ENCODE measurements at regions not wholly inside any gene's neighbourhood (a gene's known extent, or its start where the extent isn't known, plus 50 kb on each side); places are given as distances from the start of the nearest gene placed in this dataset.

DNA sequence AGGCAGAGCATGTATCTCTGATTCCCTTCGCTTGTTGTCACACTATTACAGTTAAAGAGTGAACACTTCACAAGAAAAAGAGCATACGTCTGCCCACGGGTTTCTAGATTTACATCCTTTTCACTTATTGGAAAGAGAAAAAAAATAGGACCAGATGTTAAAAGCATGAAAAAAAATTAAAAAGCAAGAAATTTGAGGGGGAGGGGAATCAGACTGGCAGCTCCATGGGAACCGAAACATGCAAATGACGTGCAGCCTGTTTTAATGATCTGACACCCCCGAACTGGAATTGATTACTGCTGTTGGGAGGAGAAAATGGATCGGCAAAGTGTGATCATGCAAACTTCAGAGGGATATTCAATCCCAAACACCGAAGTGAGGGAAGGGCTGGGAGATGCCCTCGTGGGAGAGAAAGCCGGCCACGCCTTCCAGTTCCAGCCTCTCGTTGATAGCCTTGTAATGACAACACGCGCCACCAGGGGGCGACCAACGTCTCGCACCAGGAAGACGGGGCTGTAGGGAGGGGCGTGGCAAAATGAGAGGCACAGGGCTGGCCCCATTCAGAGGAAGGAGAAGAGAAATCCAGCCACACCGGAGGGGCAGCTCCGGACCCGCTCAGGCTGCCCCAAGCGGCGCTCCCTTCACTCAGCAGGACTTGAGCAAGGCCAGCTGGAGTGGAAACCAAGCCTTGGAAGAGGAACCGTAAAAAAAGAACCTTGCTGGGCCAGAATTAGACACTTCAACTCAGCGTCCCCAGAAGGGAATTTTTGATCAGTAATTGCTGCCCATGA, 53.8 kb upstream of the SYT13 start:
- no TSS peak for BruUV-seq (replicated peaks)
- Histone ChIP-seq H3K4me1 (ENCODE audit: control insufficient read depth, insufficient read depth, low read length) (no peaks in the 10 kb centered on the region), H2BK120ac (ENCODE audit: low read depth, low read length) (no peak overlapping the region), H3K4me2 (ENCODE audit: low read depth, low read length) (peak overlapping the region; percentile 37; the same call in 1 of the 2 replicates), H2AFZ (replicated peaks; ENCODE audit: low read length, poor library complexity) (peak overlapping the region; percentile 68), H2BK5ac (ENCODE audit: low read depth, low read length, poor library complexity, severe bottlenecking) (no peak overlapping the region), H3K9me1 (ENCODE audit: insufficient read depth, low read length) (no peaks in the 10 kb centered on the region), H3K27ac (ENCODE audit: insufficient read depth, low read length) (no peak overlapping the region), H4K20me1 (ENCODE audit: insufficient read depth, low read length) (no peaks in the 10 kb centered on the region), H3K9me3 (ENCODE audit: control insufficient read depth, insufficient read depth, low read length) (no peaks in the 10 kb centered on the region), H3K14ac (replicated peaks; ENCODE audit: low read depth, low read length) (no peak overlapping the region), H3K23ac (ENCODE audit: low read depth, low read length) (no peak overlapping the region), H3K79me1 (ENCODE audit: low read depth in 1 of 2, low read length in 2 of 2) (no peaks in the 10 kb centered on the region), H4K91ac (ENCODE audit: insufficient read depth, low read depth, low read length) (no peak overlapping the region), H2AK9ac (replicated peaks; ENCODE audit: low read depth, low read length, poor library complexity) (no peak overlapping the region), H3K36me3 (ENCODE audit: control insufficient read depth, insufficient read depth, low read length) (no peaks in the 10 kb centered on the region), H2BK15ac (ENCODE audit: low read depth, low read length) (no peak overlapping the region), H3K4me3 (ENCODE audit: insufficient read depth, low read depth, low read length) (no peak overlapping the region), H3K27me3 (ENCODE audit: control insufficient read depth, insufficient read depth, low read length) (peaks cover 5% of the 10 kb centered on the region), H3K18ac (ENCODE audit: low read depth, low read length) (no peak overlapping the region), H3K4ac (ENCODE audit: low read depth, low read length) (no peak overlapping the region), H2BK20ac (ENCODE audit: low read depth, low read length) (no peak overlapping the region), H3K9ac (ENCODE audit: low read depth, low read length) (no peak overlapping the region), H3K56ac (ENCODE audit: extremely low read depth, insufficient read depth, low read length) (no peak overlapping the region), H4K8ac (ENCODE audit: low read depth in 2 of 2, low read length in 2 of 2) (no peak overlapping the region), H4K5ac (ENCODE audit: low read depth, low read length) (no peak overlapping the region), H2AK5ac (ENCODE audit: low read depth, low read length) (no peak overlapping the region)
- WGBS, 2 experiments (ENCODE audit: extremely low coverage in 2 of 2, insufficient read length in 1 of 2): 26% methylated on average over 7 of the region's 26 CpGs; no CpG with 5 or more reads in 1 of the 2 experiments
- dilution Hi-C loops (cut with HindIII; ENCODE audit: low sequenced_read_pairs, unreplicated experiment) (no loop called here), intact Hi-C loops (cut with micrococcal nuclease) (loop anchor here (1.0 kb wide), 1 partner anchor 432 kb away; no protein-coding TSS in a partner anchor), in situ Hi-C loops (cut with MboI; ENCODE audit: low sequenced_read_pairs) (no loop called here)
- CTCF ChIA-PET: no interaction called here
- TF ChIP-seq RFX5 (IDR thresholded peaks at IDR 0.05; ENCODE audit: low read depth, low read length) (no peak), CEBPB (IDR thresholded peaks at IDR 0.05; ENCODE audit: low read depth, low read length) (no peak), SMC3 (IDR thresholded peaks at IDR 0.05; ENCODE audit: low read depth, low read length) (peak; percentile 59), RAD21 (IDR thresholded peaks at IDR 0.05; ENCODE audit: low read length) (peak; percentile 42)
- TF ChIP-seq, protein P1, sequence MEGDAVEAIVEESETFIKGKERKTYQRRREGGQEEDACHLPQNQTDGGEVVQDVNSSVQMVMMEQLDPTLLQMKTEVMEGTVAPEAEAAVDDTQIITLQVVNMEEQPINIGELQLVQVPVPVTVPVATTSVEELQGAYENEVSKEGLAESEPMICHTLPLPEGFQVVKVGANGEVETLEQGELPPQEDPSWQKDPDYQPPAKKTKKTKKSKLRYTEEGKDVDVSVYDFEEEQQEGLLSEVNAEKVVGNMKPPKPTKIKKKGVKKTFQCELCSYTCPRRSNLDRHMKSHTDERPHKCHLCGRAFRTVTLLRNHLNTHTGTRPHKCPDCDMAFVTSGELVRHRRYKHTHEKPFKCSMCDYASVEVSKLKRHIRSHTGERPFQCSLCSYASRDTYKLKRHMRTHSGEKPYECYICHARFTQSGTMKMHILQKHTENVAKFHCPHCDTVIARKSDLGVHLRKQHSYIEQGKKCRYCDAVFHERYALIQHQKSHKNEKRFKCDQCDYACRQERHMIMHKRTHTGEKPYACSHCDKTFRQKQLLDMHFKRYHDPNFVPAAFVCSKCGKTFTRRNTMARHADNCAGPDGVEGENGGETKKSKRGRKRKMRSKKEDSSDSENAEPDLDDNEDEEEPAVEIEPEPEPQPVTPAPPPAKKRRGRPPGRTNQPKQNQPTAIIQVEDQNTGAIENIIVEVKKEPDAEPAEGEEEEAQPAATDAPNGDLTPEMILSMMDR (conservative IDR thresholded peaks at IDR 0.05; ENCODE audit: low read depth, low read length): peak; percentile 74
- POLR2A ChIA-PET (ENCODE audit: unreplicated experiment): no interaction called here
- DNase-seq: peak; percentile 68
- ATAC-seq (ENCODE audit: low read depth): peak; percentile 100

Data from IMR-90 (cell line).